H1 (cell line): ENCODE measurements at regions not wholly inside any gene's neighbourhood (a gene's known extent, or its start where the extent isn't known, plus 50 kb on each side); places are given as distances from the start of the nearest gene placed in this dataset.

Experiments
- BCL11A ChIP-seq, 2 experiments: IDR thresholded peaks; one replicate each; pipeline ENCODE4 v1.6.1; 2011; ENCODE audit warnings: low read depth in 2 of 2, low read length in 2 of 2, mild to moderate bottlenecking in 2 of 2
- BRCA1 ChIP-seq: IDR thresholded peaks from 2 replicates; pipeline ENCODE4 v1.6.1; 2012; ENCODE audit warnings: low read depth, low read length, improper control_type of control experiment
- CREB1 ChIP-seq: IDR thresholded peaks from 2 replicates; pipeline ENCODE4 v1.6.1; 2012; ENCODE audit warnings: inconsistent platforms
- CTCF ChIP-seq, 3 experiments: IDR thresholded peaks; 1 replicate in 2 of 3; 2 replicates in 1 of 3; pipeline versions ENCODE4 v1.5.1 to v1.6.1; 2011; ENCODE audit warnings: low read length in 3 of 3, mild to moderate bottlenecking in 3 of 3, inconsistent platforms in 2 of 3, low read depth in 1 of 3, moderate library complexity in 1 of 3; ENCODE audit not compliant: insufficient read depth in 1 of 3; ENCODE audit errors: control extremely low read depth in 1 of 3
- EZH2 ChIP-seq: fragments of 200-600 bp; sonication (generic); IDR thresholded peaks from 2 replicates; pipeline ENCODE4 v1.7.1; 2012; ENCODE audit warnings: low read depth, mild to moderate bottlenecking, moderate library complexity, low read length, inconsistent platforms; ENCODE audit not compliant: severe bottlenecking
- GABPA ChIP-seq: IDR thresholded peaks from 2 replicates; pipeline ENCODE4 v1.6.1; 2011; ENCODE audit warnings: mild to moderate bottlenecking, low read length, moderate library complexity, borderline replicate concordance; ENCODE audit not compliant: insufficient read depth
- POLR2A ChIP-seq, 2 experiments: IDR thresholded peaks; 1 replicate in 1 of 2; 2 replicates in 1 of 2; pipeline ENCODE4 v1.6.1; 2011; ENCODE audit warnings: low read depth in 2 of 2, low read length in 2 of 2, mild to moderate bottlenecking in 2 of 2; ENCODE audit errors: control extremely low read depth in 1 of 2
- POLR2AphosphoS5 ChIP-seq: IDR thresholded peaks from 2 replicates; pipeline ENCODE4 v1.6.1; 2011; ENCODE audit warnings: low read depth, low read length
- SIN3A ChIP-seq, 2 experiments: IDR thresholded peaks in 1 of 2; conservative IDR thresholded peaks in 1 of 2; 2 replicates each; pipeline ENCODE4 v1.6.1; 2011 to 2012; ENCODE audit warnings: low read length in 2 of 2, improper control_type of control experiment in 1 of 2, low read depth in 1 of 2, mild to moderate bottlenecking in 1 of 2
- SRF ChIP-seq: IDR thresholded peaks from 2 replicates; pipeline ENCODE4 v1.6.1; 2011; ENCODE audit warnings: mild to moderate bottlenecking, low read depth, low read length, moderate library complexity
- TAF1 ChIP-seq: IDR thresholded peaks from 2 replicates; pipeline ENCODE4 v1.6.1; 2011; ENCODE audit warnings: mild to moderate bottlenecking, low read depth, low read length
- TCF12 ChIP-seq: IDR thresholded peaks from 2 replicates; pipeline ENCODE4 v1.6.1; 2011; ENCODE audit warnings: low read depth, mild to moderate bottlenecking, low read length
- ZNF274 ChIP-seq: IDR thresholded peaks from 2 replicates; pipeline ENCODE4 v1.7.0; 2012; ENCODE audit warnings: low read length, borderline replicate concordance; ENCODE audit errors: extremely low read depth

- TF ChIP-seq POLR2A (IDR thresholded peaks at IDR 0.05; ENCODE audit: control extremely low read depth in 1 of 2, low read depth in 2 of 2, low read length in 2 of 2) = no peak
- no peak for TF ChIP-seq TAF1
- no peak for TF ChIP-seq CTCF (IDR thresholded peaks at IDR 0.05; ENCODE audit: control extremely low read depth in 1 of 3, insufficient read depth in 1 of 3, low read depth in 1 of 3, low read length in 3 of 3)
- TF ChIP-seq TCF12 = no peak
- no peak for TF ChIP-seq BCL11A (IDR thresholded peaks at IDR 0.05; ENCODE audit: low read depth in 2 of 2, low read length in 2 of 2)
- TF ChIP-seq BRCA1 = no peak
- no peak for TF ChIP-seq CREB1
- TF ChIP-seq EZH2 = no peak
- no peak for TF ChIP-seq GABPA
- TF ChIP-seq SIN3A (conservative IDR thresholded peaks at IDR 0.05 in 1 of 2, IDR thresholded peaks at IDR 0.05 in 1 of 2; ENCODE audit: low read depth in 1 of 2, low read length in 2 of 2) = no peak
- TF ChIP-seq POLR2AphosphoS5 = no peak
- TF ChIP-seq ZNF274 = no peak
- no peak for TF ChIP-seq SRF
These were observed 301.0 kb upstream of the SOX14 start for GRCh38 chr3:137463131-137463530.
